NOMO-1 (cell line): ENCODE measurements at regions not wholly inside any gene's neighbourhood (a gene's known extent, or its start where the extent isn't known, plus 50 kb on each side); places are given as distances from the start of the nearest gene placed in this dataset.
"Not testable (repeated sequence)": the region's sequence is repeated elsewhere in the genome, so short reads cannot be mapped to it uniquely, and the experiment has no call there.

ENCODE experiments used
- DNase-seq, 2 experiments: peaks; one replicate each; lab custom pipeline; 2025; ENCODE audit not compliant: unreplicated experiment in 2 of 2; lab: John Stamatoyannopoulos, UW

DNA sequence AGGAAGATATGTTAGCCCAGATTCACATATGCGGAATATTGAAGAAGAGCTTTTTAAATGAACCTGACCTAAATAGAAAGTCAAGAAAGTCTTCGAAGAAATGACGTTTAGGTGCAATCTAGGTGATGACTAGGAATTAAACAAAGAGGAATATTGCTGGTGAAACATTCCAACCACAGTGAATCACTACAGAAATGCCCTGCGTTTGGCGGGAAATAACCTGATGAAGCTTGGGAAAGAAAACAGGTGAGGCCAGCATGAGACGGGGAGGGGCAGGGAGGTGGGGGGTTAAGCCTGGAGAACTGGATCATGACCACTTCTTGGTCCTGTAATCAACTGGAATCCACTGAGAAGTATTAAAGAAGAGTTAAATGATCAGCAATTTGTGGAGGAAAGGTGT is 299.4 kb upstream of the VSTM2A start:
- no peak for DNase-seq

- no peak for DNase-seq
These were observed 297.2 kb upstream of the VSTM2A start for GRCh38 chr7:54245020-54245419.

- DNase-seq = no peak
These were observed 292.5 kb upstream of the VSTM2A start for GRCh38 chr7:54249686-54250085.

DNA sequence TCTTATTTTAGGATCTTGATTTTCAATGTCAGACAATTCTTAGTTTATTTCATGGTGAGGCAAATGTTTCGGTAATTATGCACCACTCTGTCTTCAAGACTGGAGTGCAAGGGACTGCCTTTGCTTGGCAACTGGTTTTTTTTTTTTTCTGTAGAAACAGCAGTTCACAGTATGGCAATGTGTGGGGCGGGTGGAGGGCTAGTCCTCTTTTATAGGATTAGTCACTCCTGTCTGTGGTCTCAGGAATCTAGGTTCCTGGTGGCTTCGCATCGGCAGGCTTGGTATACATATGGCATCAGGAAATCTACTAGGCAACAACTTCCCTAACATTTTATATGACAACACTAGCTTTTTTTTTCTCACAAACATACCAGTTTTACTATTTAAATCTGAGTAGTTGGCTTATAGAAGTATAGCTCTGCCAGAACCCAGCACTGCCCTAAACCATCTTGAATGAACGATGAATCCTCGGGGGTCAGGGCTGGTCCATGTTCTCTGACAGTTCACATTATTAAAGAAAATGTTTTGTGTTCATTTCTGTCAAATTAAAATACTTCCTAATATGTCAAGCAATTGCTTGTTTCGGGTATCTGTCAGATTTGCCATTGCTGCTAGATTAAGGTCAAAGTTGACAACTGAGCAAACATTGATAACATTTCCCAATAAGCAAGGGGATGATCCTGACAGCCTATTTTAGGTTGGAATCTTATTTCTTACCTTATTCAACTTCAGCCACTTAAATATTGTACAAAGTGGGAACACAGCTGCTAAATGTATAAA is 289.7 kb upstream of the VSTM2A start:
- DNase-seq = no peak

DNA sequence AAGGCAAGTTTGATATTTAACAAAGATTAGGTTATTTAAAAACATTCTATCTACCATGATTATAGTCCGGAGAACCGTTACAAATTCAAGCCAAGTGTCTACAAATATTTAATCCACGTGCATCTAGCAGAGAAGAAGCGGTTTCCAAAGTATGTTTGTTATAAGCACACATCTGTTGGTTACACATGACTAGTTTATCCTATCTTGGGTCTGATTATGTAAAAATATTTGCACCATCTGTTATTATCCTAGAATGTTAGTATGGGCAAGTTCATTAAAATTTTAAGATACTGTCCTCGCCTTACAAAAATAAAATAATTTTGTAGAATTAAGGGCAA is 289.2 kb upstream of the VSTM2A start:
- DNase-seq = no peak

- DNase-seq = no peak
These were observed 286.9 kb upstream of the VSTM2A start for GRCh38 chr7:54255242-54255641.

GRCh38 chr7:54259185-54259584 is 283.0 kb upstream of the VSTM2A start:
- no peak for DNase-seq

DNA sequence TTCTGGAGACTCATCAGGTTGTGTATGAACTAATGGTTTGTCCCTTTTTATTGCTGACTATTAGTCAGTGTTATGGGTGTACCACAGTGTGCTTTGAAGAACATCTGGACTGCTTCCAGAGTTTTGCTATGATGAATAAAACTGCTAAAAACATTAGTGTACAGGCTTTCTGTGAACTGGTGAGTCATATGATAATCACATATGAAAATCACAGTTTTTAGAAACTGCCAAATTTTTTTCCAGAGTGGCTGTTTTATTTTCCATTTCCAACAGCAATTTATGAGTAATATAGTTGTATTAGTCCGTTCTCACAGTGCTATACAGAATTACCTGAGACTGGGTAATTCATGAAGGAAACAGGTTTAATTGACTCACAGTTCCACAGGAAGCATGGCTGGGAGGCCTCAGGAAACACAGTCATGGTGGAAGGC is 281.2 kb upstream of the VSTM2A start:
- DNase-seq = no peak

DNA sequence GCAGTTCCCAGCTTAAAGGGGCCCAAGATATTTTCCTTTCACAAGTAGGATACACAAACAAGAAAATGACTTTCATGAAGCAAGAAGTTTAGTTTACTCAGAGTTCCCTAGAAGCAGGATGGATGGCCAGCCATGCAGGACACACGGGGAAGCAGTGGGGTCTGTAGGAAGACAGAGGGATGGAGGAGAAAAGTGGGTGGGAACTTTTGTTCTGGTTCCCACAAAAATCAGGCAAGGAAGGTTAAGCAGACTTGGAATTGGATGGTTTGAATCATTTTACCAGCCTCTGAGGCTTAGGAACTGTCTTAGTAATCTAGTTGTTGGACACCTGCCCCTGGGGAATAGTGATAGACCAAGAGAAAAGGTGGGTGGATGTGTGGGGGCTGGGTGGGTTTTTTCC is 263.3 kb upstream of the VSTM2A start:
- DNase-seq = no peak

DNA sequence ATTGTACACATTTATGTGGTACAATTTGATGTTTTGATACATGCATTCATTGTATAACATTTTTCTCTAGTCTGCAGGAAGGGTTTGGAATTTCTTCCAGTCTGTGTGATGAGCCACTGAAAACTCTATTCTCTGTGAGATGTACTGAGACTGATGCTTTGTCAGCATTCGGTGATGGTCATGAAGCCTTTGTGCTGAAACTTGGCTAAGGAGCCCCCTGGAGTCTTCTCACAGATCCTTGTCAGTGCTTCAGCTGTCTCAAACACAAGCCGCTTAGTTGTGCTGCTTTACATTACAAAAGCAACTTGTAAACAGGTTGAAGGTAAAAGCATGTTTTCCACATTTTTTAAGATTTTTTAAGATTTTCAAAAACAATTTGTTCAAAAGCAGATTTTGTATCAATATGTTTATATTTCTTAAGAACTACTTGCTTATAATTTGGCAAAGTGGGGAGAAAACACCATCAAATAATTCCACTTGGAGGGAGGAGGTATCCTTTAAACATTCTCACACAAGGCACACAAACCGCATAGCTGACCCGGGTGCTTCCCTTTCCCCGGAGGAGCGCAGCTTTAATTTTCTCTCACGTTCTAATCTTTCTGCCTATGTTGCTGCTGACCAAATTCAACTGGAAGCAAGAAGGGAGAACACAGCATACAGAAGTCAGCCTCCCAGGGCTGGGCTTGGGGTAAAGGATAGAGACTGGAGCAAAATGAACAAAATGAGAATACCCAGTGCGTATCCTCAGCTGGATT is 249.8 kb upstream of the VSTM2A start:
- no peak for DNase-seq

GRCh38 chr7:54299426-54299825 is 242.7 kb upstream of the VSTM2A start:
- DNase-seq = no peak

DNA sequence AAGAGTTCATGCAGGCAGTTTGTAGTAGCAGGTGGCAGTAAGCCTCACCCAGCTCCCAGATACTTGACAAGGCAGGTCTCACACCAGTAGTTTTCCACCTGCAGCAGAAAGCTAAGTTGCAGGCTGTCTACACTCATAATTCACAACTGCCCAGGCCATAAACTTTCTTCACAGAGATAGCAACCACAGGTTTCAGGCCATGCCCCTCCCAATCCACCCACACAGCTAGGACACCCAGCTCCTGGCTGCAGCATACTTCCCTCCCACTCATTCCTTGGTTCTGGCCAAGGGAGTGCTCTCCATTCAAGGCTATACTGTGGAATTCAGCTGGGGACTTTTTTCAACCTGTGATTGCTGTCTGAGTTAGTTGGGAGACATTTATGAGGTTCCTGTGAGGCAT is 226.2 kb upstream of the VSTM2A start:
- not testable (repeated sequence) for DNase-seq

DNA sequence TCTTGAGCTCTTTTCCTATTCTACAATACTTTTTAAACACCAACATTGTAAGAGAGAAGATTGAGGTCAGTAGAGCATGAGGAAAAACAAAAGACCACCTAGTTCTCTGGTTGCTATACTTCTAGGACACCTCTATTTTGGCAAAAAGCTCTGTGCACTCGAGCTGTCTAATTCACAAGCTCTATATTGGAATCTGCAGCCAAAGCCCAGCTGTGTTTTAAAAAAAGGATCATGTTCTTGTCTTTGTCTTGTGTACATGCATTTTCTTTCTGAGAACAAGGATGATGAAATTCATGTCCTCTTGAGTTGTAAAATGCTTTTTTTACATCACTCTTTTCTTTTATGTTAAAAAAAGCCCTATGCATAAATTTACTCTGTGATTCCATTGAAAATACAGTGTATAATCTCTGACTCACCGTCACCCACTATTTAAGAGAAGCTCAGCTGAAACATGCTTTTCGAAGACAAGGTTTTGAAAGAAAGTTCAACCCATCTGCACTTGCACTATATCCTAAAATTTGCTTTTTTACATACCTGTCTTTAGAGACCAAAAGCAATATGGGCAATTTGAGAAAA is 215.5 kb upstream of the VSTM2A start:
- DNase-seq = no peak

- DNase-seq = no peak
These were observed 211.9 kb upstream of the VSTM2A start for GRCh38 chr7:54330216-54330800.

DNA sequence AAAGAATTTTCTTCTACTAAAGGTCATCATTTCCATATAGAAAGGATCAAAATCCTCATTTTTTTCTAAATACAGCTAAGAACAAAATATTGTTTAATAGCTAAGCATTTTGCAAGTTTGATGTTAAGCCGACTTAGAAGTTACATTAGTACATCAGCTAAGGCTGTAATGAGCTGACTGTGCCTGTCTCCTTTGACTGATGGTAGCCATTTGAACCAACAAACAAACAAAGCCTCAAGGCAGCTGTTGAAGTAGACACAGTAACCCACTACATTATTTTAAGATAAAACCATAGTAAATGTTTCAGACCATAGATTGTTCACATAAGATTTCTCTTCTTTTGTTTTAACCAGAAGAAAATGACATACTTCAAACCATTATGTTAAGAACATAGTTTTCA is 210.9 kb upstream of the VSTM2A start:
- DNase-seq = no peak

- no peak for DNase-seq
These were observed 209.9 kb upstream of the VSTM2A start for GRCh38 chr7:54332301-54332700.

DNA sequence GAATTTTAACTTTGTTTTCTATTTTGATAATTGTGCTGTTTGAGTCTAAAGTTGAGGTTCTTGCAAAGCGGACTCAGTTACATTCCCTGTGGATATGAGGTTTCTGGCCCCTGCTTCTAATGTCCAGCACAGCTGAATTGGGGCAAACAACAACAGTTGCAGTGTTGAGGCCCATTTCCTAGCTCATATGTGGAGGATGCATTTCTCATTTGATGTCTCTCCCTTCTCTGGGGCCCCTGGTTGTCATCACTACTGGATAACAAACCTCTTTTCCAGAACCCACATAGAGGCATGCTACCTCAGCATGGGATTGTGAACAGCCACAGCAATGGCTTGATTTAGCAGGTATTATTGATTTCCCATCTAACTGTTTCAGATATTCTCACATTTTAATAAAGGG is 208.2 kb upstream of the VSTM2A start:
- DNase-seq = no peak

- DNase-seq = no peak
These were observed 205.4 kb upstream of the VSTM2A start for GRCh38 chr7:54336800-54337199.

DNA sequence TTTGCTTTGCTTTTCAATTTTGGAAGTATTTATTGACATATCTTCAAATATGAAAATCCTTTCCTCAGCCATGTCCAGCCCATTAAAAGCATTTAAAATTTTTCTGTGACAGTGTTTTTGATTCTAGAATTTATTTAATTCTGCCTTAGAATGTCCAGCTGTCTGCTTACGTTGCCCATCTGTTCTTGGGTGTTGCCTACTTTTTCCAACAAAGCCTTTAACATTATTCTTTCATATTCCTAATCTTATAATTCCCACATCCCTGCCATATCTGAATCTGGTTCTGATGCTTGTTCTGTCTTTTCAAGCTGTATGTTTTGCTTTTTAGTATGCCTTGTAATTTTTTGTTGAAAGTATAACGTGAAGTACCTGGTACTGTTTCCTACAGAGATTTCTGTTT is 204.7 kb upstream of the VSTM2A start:
- DNase-seq = no peak

- DNase-seq = no peak
These were observed 203.9 kb upstream of the VSTM2A start for GRCh38 chr7:54338319-54338718.

DNA sequence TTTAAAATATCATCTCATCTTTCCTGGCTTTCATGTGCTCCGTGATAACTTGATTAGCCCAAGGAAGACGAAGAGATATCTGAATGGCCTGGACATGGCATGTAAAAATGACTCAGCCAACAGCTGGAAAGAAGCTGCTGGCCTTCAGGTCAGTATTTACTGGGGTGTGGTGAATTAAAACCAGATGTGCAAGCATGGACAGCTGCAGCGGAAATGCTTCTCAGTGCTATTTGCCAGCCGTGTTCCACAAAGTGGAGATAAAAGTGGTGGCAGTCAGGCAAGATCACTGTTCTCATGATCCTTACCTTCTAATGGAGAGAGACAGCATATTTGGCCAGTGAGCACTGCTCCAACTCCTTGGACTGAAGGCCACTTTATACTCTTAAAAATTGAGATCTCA is 203.1 kb upstream of the VSTM2A start:
- DNase-seq = no peak

DNA sequence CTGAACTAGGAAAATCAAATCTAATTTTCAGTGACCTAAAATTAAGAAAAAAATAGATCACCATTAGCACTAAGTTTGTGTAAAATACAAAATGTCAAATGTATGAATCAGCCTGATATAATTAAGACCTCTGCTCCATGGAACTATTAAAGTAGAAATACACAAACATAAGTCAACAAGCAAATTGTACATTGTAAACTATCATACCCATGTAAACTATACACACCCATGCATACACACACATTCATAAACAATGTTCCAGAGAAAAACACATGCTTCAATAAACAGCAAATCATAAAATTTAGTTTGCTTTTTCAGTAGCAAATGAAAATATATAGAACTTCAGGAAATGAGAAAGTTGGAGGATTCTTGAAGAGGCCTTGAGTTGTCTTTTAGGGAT is 199.7 kb upstream of the VSTM2A start:
- no peak for DNase-seq
